H9 (cell line): ENCODE measurements at regions not wholly inside any gene's neighbourhood (a gene's known extent, or its start where the extent isn't known, plus 50 kb on each side); places are given as distances from the start of the nearest gene placed in this dataset.

Experiments used
- DNase-seq: peaks from one replicate; pipeline ENCODE4 v3.0.0-alpha.2; 2017
- H2AFZ ChIP-seq: one replicate; pipeline ENCODE4 v1.6.1; 2013; ENCODE audit warnings: mild to moderate bottlenecking, low read length, control low read depth, moderate library complexity
- H2AK5ac ChIP-seq: 2 replicates; pipeline ENCODE4 v1.6.1; 2013; ENCODE audit warnings: low read length, control low read depth, mixed read lengths; ENCODE audit not compliant: insufficient read length
- H2BK120ac ChIP-seq: one replicate; pipeline ENCODE4 v1.6.1; 2013; ENCODE audit warnings: low read depth, mild to moderate bottlenecking, low read length, control low read depth, inconsistent platforms; ENCODE audit not compliant: poor library complexity, severe bottlenecking
- H2BK12ac ChIP-seq: 2 replicates; pipeline ENCODE4 v1.6.1; 2013; ENCODE audit warnings: low read length, control low read depth, mixed read lengths, low read depth; ENCODE audit not compliant: insufficient read length
- H2BK15ac ChIP-seq: 2 replicates; pipeline ENCODE4 v1.6.1; 2013; ENCODE audit warnings: low read depth, low read length, control low read depth
- H2BK20ac ChIP-seq: one replicate; pipeline ENCODE4 v1.6.1; 2013; ENCODE audit warnings: low read depth, mild to moderate bottlenecking, low read length, control low read depth, inconsistent platforms; ENCODE audit not compliant: poor library complexity, severe bottlenecking
- H2BK5ac ChIP-seq: 2 replicates; pipeline ENCODE4 v1.6.1; 2013; ENCODE audit warnings: low read length, control low read depth, mixed read lengths; ENCODE audit not compliant: insufficient read length
- H3K14ac ChIP-seq: 2 replicates; pipeline ENCODE4 v1.6.1; 2013; ENCODE audit warnings: low read length, control low read depth; ENCODE audit not compliant: insufficient read depth
- H3K18ac ChIP-seq: 2 replicates; pipeline ENCODE4 v1.6.1; 2013; ENCODE audit warnings: low read depth, mild to moderate bottlenecking, mixed read lengths, low read length, control low read depth; ENCODE audit not compliant: insufficient read length
- H3K23ac ChIP-seq: 2 replicates; pipeline ENCODE4 v1.6.1; 2013; ENCODE audit warnings: low read length, control low read depth, mixed read lengths, low read depth; ENCODE audit not compliant: insufficient read length
- H3K23me2 ChIP-seq: 2 replicates; pipeline ENCODE4 v1.6.1; 2013; ENCODE audit warnings: low read depth, mild to moderate bottlenecking, mixed read lengths, low read length, control low read depth; ENCODE audit not compliant: insufficient read length, poor library complexity, severe bottlenecking
- H3K27ac ChIP-seq: 2 replicates; pipeline ENCODE4 v1.5.1; 2013; ENCODE audit warnings: low read length, control low read depth, mixed read lengths, low read depth; ENCODE audit not compliant: insufficient read length
- H3K27me3 ChIP-seq: 2 replicates; pipeline ENCODE4 v1.6.1; 2013; ENCODE audit warnings: low read length, control low read depth, inconsistent platforms; ENCODE audit not compliant: insufficient read depth
- H3K4ac ChIP-seq: 2 replicates; pipeline ENCODE4 v1.6.1; 2013; ENCODE audit warnings: low read depth, mild to moderate bottlenecking, control low read depth, inconsistent platforms, low read length, moderate library complexity
- H3K4me1 ChIP-seq: 2 replicates; pipeline ENCODE4 v1.6.1; 2013; ENCODE audit warnings: low read length, control low read depth, inconsistent platforms; ENCODE audit not compliant: insufficient read depth
- H3K4me2 ChIP-seq: 2 replicates; pipeline ENCODE4 v1.6.1; 2013; ENCODE audit warnings: low read length, control low read depth, mixed read lengths; ENCODE audit not compliant: insufficient read length, insufficient read depth
- H3K56ac ChIP-seq: 2 replicates; pipeline ENCODE4 v1.6.1; 2013; ENCODE audit warnings: low read depth, mild to moderate bottlenecking, mixed read lengths, low read length, control low read depth; ENCODE audit not compliant: insufficient read length
- H3K79me1 ChIP-seq: 2 replicates; pipeline ENCODE4 v1.6.1; 2013; ENCODE audit warnings: low read depth, mild to moderate bottlenecking, moderate library complexity, low read length, control low read depth, inconsistent platforms; ENCODE audit not compliant: insufficient read depth, poor library complexity, severe bottlenecking
- H3K79me2 ChIP-seq: 2 replicates; pipeline ENCODE4 v1.6.1; 2013; ENCODE audit warnings: low read length, control low read depth, inconsistent platforms; ENCODE audit not compliant: insufficient read depth
- H3K9ac ChIP-seq: 2 replicates; pipeline ENCODE4 v1.6.1; 2013; ENCODE audit warnings: low read length, control low read depth, mixed read lengths; ENCODE audit not compliant: insufficient read length; ENCODE audit errors: extremely low read depth
- H3K9me3 ChIP-seq: one replicate; pipeline ENCODE4 v1.6.1; 2013; ENCODE audit warnings: low read depth, low read length, inconsistent platforms; ENCODE audit not compliant: control insufficient read depth
- H3T11ph ChIP-seq: one replicate; pipeline ENCODE4 v1.6.1; 2013; ENCODE audit warnings: mild to moderate bottlenecking, low read length, control low read depth, inconsistent platforms
- H4K20me1 ChIP-seq: one replicate; pipeline ENCODE4 v1.6.1; 2013; ENCODE audit not compliant: control insufficient read depth, insufficient read length, insufficient read depth
- H4K5ac ChIP-seq: 2 replicates; pipeline ENCODE4 v1.6.1; 2013; ENCODE audit warnings: low read depth, mild to moderate bottlenecking, mixed read lengths, low read length, control low read depth; ENCODE audit not compliant: insufficient read length
- H4K8ac ChIP-seq: replicated peaks from 2 replicates; pipeline ENCODE4 v1.6.1; 2013; ENCODE audit warnings: low read length, control low read depth, mixed read lengths, low read depth; ENCODE audit not compliant: insufficient read length
- H4K91ac ChIP-seq: 2 replicates; pipeline ENCODE4 v1.6.1; 2013; ENCODE audit warnings: low read depth, mild to moderate bottlenecking, moderate library complexity, mixed read lengths, low read length, control low read depth; ENCODE audit not compliant: insufficient read length
- H3K27ac Mint-ChIP-seq, 3 experiments: 2 replicates in 2 of 3; 3 replicates in 1 of 3; pipeline ENCODE4 v1.8.0; 2020 to 2021; ENCODE audit warnings: mixed read lengths in 3 of 3, mild to moderate bottlenecking in 1 of 3, moderate library complexity in 1 of 3
- H3K27me3 Mint-ChIP-seq: 2 replicates; pipeline ENCODE4 v1.8.0; 2021; ENCODE audit warnings: low read depth, mild to moderate bottlenecking, moderate library complexity, mixed read lengths
- H3K36me3 Mint-ChIP-seq, 3 experiments: 2 replicates in 2 of 3; 3 replicates in 1 of 3; pipeline ENCODE4 v1.8.0; 2020 to 2021; ENCODE audit warnings: low read depth in 3 of 3, mixed read lengths in 3 of 3; ENCODE audit not compliant: insufficient read depth in 1 of 3
- H3K4me1 Mint-ChIP-seq, 2 experiments: 2 replicates each; pipeline ENCODE4 v1.8.0; 2020; ENCODE audit warnings: mixed read lengths in 2 of 2
- H3K4me3 Mint-ChIP-seq, 2 experiments: 2 replicates in 1 of 2; 3 replicates in 1 of 2; pipeline ENCODE4 v1.8.0; 2020 to 2021; ENCODE audit warnings: mild to moderate bottlenecking in 2 of 2, mixed read lengths in 2 of 2, moderate library complexity in 1 of 2
- H3K9me3 Mint-ChIP-seq, 2 experiments: 2 replicates in 1 of 2; 3 replicates in 1 of 2; pipeline ENCODE4 v1.8.0; 2020; ENCODE audit warnings: mild to moderate bottlenecking in 2 of 2, mixed read lengths in 2 of 2, moderate library complexity in 1 of 2
- CTCF ChIP-seq: fragments of 200-600 bp; sonication (generic); conservative IDR thresholded peaks from 3 replicates; pipeline ENCODE4 v1.8.0; 2021; ENCODE audit warnings: antibody characterized with exemption, mild to moderate bottlenecking
- WGBS: extraction: QIAGEN DNeasy Blood & Tissue Kit; methylation state at CpG from one replicate; pipeline ENCODE4 v1.1.7; 2013; ENCODE audit warnings: missing lambda C conversion rate, low lambda C conversion rate, mixed read lengths; ENCODE audit not compliant: insufficient read length; ENCODE audit errors: extremely low coverage; 5-methylcytosine and 5-hydroxymethylcytosine counted together

- no CpG with 5 or more reads among the region's 2 CpGs for WGBS
- H3K9ac ChIP-seq: no peak overlapping the region
- no peak overlapping the region for H3K27ac Mint-ChIP-seq
These were observed 181.0 kb upstream of the CLINT1 start for GRCh38 chr5:158039911-158040347.

More at GRCh38 chr5:158039911-158040347, 181.0 kb upstream of the CLINT1 start:
- Histone ChIP-seq H2BK5ac (no peak overlapping the region), H3K27ac (no peak overlapping the region), H3K27me3 (no peaks in the 10 kb centered on the region), H3K4me2 (no peak overlapping the region), H3T11ph (no peak overlapping the region), H3K79me1 (no peaks in the 10 kb centered on the region), H2AFZ (no peak overlapping the region), H2AK5ac (no peak overlapping the region), H4K20me1 (no peaks in the 10 kb centered on the region), H4K8ac (no peak overlapping the region), H3K4ac (no peak overlapping the region), H3K9me3 (peaks cover 2% of the 10 kb centered on the region), H2BK20ac (no peak overlapping the region), H3K14ac (no peak overlapping the region), H3K56ac (no peak overlapping the region), H3K18ac (no peak overlapping the region), H2BK15ac (no peak overlapping the region), H3K4me1 (no peaks in the 10 kb centered on the region), H3K23me2 (no peaks in the 10 kb centered on the region), H3K23ac (no peak overlapping the region), H2BK120ac (no peak overlapping the region), H4K5ac (no peak overlapping the region), H2BK12ac (no peak overlapping the region), H4K91ac (no peak overlapping the region), H3K79me2 (no peaks in the 10 kb centered on the region)
- no peak for DNase-seq
- peaks cover 16 to 26% (median 18%) of the 10 kb centered on the region in 3 experiments for H3K36me3 Mint-ChIP-seq
- no peaks in the 10 kb centered on the region for H3K4me1 Mint-ChIP-seq
- H3K9me3 Mint-ChIP-seq: peaks cover 27 to 30% of the 10 kb centered on the region in 2 experiments
- H3K4me3 Mint-ChIP-seq: no peak overlapping the region
- no peak for TF ChIP-seq CTCF
- no peaks in the 10 kb centered on the region; the same call in 1 of the 2 replicates for H3K27me3 Mint-ChIP-seq
